ENCODE measurements at regions not wholly inside any gene's neighbourhood (a gene's known extent, or its start where the extent isn't known, plus 50 kb on each side); places are given as distances from the start of the nearest gene placed in this dataset.

DNA sequence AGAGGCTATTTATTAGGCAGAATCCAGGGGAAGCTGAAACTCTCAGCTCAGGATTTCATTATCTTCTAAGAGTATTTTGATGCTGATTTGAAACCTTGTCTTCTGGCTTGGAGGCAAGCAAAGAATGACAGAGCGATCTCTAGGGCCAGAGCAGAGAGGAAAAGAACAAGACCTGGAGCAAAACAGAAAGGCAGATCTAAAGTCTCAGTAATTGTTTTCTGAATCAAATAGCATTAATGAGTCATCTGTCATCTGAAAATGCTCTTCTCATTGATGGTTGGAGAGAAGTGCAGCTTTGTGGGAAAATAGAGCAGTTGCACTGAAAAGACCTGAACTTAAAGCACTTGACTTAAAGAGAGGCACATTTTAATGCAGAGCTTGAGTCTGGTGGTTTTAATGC is 385.9 kb downstream of the RAP2B start:
- TF ChIP-seq POLR2AphosphoS5 (IDR thresholded peaks at IDR 0.05): no peak
- TF ChIP-seq POLR2A (IDR thresholded peaks at IDR 0.05): no peak
- TF ChIP-seq, protein P1, sequence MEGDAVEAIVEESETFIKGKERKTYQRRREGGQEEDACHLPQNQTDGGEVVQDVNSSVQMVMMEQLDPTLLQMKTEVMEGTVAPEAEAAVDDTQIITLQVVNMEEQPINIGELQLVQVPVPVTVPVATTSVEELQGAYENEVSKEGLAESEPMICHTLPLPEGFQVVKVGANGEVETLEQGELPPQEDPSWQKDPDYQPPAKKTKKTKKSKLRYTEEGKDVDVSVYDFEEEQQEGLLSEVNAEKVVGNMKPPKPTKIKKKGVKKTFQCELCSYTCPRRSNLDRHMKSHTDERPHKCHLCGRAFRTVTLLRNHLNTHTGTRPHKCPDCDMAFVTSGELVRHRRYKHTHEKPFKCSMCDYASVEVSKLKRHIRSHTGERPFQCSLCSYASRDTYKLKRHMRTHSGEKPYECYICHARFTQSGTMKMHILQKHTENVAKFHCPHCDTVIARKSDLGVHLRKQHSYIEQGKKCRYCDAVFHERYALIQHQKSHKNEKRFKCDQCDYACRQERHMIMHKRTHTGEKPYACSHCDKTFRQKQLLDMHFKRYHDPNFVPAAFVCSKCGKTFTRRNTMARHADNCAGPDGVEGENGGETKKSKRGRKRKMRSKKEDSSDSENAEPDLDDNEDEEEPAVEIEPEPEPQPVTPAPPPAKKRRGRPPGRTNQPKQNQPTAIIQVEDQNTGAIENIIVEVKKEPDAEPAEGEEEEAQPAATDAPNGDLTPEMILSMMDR (IDR thresholded peaks at IDR 0.05): no peak
